GM06990 (cell line): ENCODE measurements at regions not wholly inside any gene's neighbourhood (a gene's known extent, or its start where the extent isn't known, plus 50 kb on each side); places are given as distances from the start of the nearest gene placed in this dataset.
A peak's percentile ranks its signal among the peaks of the same experiment; 100 is the strongest.

Source experiments
- DNase-seq: peaks from one replicate; pipeline ENCODE4 v3.0.0-alpha.2; 2011; ENCODE audit not compliant: insufficient read length; ENCODE audit errors: extremely low read depth
- H3K27me3 ChIP-seq: replicated peaks from 2 replicates; pipeline ENCODE4 v1.6.0; 2011; ENCODE audit warnings: low read length; ENCODE audit not compliant: control insufficient read depth, insufficient read depth
- H3K36me3 ChIP-seq: 2 replicates; pipeline ENCODE4 v1.5.1; 2011; ENCODE audit warnings: low read length; ENCODE audit not compliant: control insufficient read depth, insufficient read depth
- H3K4me3 ChIP-seq: replicated peaks from 2 replicates; pipeline ENCODE4 v1.5.1; 2011; ENCODE audit warnings: low read depth, mild to moderate bottlenecking, control low read depth, low read length
- CTCF ChIP-seq: IDR thresholded peaks from 2 replicates; pipeline ENCODE4 v1.5.1; 2011; ENCODE audit warnings: low read length, control low read depth, mild to moderate bottlenecking, inconsistent platforms; ENCODE audit not compliant: insufficient read depth, poor library complexity, severe bottlenecking

- DNase-seq: no peak
- H3K36me3 ChIP-seq: no peaks in the 10 kb centered on the region
These were observed 252.8 kb downstream of the PIK3R1 start for GRCh38 chr5:68468322-68468721.

GRCh38 chr5:68475476-68475983 is 260.0 kb downstream of the PIK3R1 start:
- H3K36me3 ChIP-seq: no peaks in the 10 kb centered on the region
- H3K4me3 ChIP-seq: no peak overlapping the region
- no peak for TF ChIP-seq CTCF
- no peak for DNase-seq
- no peaks in the 10 kb centered on the region for H3K27me3 ChIP-seq

More at GRCh38 chr5:68468322-68468721, 252.8 kb downstream of the PIK3R1 start:
- TF ChIP-seq CTCF: no peak
- H3K4me3 ChIP-seq: no peak overlapping the region
- H3K27me3 ChIP-seq: no peaks in the 10 kb centered on the region; the same call in 1 of the 2 replicates

- Histone ChIP-seq H3K27me3 (no peaks in the 10 kb centered on the region), H3K36me3 (no peaks in the 10 kb centered on the region), H3K4me3 (no peak overlapping the region)
- TF ChIP-seq CTCF: peak; percentile 13
- no peak for DNase-seq
These were observed 261.3 kb downstream of the PIK3R1 start for GRCh38 chr5:68476854-68477253.

- Histone ChIP-seq H3K36me3 (no peaks in the 10 kb centered on the region), H3K4me3 (no peak overlapping the region), H3K27me3 (no peaks in the 10 kb centered on the region)
- no peak for DNase-seq
- TF ChIP-seq CTCF: no peak
These were observed 262.9 kb downstream of the PIK3R1 start for GRCh38 chr5:68478301-68479095.

- Histone ChIP-seq H3K4me3 (no peak overlapping the region), H3K36me3 (no peaks in the 10 kb centered on the region), H3K27me3 (no peaks in the 10 kb centered on the region)
- DNase-seq: no peak
- TF ChIP-seq CTCF: no peak
These were observed 264.0 kb downstream of the PIK3R1 start for GRCh38 chr5:68479524-68479923.
